GM21447 (cell line): ENCODE measurements at regions not wholly inside any gene's neighbourhood (a gene's known extent, or its start where the extent isn't known, plus 50 kb on each side); places are given as distances from the start of the nearest gene placed in this dataset.
"Not testable (repeated sequence)": the region's sequence is repeated elsewhere in the genome, so short reads cannot be mapped to it uniquely, and the experiment has no call there.

ENCODE experiments used
- ATAC-seq: cut with Tn5 transposase; IDR thresholded peaks from one replicate; pipeline ENCODE4 v1.9.1; 2021; ENCODE audit not compliant: unreplicated experiment

DNA sequence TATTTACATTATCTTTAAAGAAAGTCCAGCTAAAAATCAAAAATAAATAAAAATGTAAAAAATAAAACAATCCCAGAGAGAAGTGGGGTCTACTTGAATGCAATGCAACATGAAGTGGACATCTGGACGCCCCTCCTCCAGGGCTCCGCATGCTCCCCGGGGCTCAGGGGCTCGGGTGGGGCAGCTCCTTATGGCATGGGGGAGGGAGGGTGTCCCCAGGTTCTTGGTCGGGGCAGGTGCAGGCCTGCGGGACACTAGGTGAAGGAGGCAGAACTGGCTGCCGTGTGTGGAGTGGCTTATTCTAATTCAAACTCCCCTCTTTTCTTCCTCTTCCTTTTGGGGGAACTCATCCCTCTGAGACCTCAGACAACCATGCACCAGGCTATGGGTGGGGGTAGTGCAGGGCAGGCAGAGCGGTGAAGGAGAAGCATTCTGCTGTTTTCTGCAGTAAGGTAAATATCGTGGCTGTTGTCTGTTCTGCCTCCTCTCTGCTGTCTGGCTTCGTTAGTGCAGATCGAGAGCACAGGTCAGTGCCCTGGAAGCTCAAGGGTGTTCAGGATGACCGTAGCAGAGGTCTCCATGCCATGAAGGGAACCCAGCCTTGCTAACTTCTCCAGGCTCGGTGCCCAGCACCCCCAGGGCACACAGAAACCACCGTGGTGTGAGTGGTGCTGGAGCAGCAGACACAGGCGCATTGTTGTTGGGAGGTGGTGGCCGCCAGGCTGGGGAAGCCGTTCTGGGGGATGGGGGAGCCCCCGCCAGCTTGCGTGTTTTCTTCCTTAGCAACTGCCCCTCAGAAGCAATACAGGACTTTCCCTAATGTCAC is 82.6 kb downstream of the TTLL2 start:
- ATAC-seq: no peak

DNA sequence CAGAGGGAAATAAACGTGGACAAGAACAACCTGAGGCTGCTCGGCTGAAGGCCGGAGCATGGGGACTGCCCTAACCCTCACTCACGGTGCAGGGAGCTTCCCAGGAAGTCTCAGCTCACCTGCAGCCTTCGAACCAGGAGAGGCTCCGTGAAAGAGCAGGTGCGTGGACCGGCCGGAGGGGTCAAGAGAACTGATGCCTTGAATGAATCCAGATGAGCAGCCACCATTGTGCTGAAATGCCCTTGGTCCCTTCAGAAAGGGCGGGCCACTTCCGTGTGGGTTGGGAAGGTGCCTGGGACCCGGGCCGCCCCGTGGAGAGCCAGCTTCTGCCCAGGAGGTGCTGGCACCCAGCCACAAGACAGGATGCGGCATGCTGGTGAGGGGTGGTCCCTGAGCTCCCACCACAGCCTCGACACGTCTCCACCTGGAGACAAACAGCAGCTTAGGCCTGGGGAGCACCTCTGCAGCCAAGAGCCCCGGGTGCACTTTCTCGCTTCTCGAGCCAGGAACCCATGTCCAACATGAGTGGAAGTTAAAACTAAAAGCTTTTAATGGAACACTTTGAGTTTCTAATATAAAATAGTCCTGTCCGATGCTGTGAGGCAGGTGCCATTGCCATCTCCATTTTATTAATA is 83.5 kb downstream of the TTLL2 start:
- no peak for ATAC-seq

DNA sequence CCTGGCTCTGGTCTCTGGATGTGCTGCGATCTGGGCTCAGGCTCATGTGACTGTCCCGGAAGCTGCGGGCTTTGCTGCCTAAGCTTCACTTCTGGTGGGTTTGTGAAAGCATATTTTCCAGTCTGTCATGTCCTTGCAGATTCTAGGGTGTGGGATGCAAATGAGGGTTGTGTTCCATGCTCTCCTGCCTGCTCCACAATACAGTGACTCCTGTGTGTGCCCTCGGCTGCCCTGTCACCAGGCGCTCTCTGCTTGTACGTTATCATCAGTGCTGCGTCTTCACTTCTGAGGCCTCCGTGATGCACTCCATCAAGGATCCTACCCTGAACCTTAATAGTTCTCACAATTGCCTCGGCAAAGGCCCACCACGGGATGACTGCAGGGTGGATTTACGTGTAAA is 84.2 kb downstream of the TTLL2 start:
- ATAC-seq: no peak

DNA sequence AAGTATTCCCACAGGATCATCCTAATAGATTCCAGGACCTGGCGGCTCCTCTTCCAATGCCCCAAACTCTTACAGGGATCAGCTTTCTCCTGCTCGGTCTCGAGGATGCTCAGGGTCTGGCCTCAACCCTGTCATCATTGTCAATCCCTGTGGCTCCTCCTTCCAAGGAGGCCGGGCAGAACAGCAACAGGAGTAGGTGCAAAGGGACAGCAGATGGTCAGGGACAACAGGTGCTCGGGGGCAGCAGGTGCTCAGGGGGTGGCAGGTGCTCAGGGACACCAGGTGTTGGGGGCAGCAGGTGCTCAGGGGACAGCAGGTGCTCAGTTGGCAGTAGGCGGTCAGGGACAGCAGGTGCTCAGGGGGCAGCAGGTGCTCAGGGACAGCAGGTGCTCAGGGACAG is 84.8 kb downstream of the TTLL2 start:
- ATAC-seq: no peak

DNA sequence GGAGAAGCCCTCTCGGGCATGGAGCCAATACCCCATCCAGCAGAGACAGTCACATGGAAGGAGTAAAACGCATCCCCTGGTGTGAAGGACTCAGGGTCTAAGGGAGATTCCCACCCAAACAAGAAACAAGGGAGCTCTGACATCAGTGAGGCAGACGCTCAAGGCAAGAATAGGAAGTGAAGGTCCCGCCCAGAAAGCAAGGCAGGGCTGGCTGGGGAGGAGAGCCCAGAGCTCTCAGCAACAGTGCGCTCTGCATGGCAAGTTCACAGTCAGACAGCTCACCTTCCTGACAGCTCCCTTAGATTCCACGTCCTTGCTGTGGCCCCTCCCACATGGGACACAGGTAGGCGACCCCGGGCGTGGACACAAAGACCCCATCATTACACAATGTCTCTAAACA is 85.6 kb downstream of the TTLL2 start:
- ATAC-seq: no peak

DNA sequence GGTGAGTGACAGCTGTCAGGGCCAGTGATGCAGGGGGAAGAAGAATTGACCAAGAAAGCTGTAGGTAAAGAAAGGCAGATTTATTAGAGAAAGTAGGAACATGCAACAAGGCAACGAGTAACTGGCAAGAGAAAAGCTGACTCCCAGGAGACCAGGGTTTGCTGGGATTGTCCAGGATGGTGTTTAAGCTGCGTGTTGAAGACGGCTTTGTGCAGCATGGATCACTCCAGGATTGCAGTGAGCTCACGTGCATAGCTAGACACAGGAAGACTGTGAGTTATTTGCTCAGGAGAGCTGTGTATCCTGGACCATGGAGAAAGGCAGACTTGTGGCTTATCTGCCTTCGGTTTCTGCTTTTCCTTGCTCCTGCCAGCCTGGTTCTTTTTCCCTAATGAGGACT is 87.6 kb downstream of the TTLL2 start:
- ATAC-seq: no peak

DNA sequence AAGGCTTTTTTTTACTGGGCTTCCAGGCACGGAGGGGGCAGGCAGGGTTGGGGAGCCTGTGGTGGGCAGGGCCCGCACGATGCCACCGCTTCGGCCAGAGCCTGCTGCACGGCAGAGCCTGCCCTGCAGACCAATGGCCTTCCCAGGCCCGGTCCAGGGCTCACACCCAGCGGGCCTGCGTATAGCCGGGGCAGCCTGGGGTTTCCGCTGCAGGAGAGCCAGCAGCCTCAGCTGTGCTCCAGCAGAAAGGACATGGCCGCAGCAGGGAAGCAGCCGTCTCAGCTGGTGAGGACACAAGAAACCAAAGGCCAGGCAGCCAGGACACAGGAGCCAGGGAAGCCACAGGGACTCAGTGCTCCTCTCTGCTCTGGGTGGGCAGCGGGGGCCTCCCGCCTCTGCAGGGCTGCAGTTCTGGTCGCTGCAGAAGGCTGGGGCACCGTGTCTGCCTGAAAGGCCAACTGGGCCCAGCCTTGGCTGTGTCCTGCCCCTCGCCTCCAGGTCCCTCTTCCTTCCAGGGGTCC is 90.6 kb downstream of the TTLL2 start:
- ATAC-seq: no peak

DNA sequence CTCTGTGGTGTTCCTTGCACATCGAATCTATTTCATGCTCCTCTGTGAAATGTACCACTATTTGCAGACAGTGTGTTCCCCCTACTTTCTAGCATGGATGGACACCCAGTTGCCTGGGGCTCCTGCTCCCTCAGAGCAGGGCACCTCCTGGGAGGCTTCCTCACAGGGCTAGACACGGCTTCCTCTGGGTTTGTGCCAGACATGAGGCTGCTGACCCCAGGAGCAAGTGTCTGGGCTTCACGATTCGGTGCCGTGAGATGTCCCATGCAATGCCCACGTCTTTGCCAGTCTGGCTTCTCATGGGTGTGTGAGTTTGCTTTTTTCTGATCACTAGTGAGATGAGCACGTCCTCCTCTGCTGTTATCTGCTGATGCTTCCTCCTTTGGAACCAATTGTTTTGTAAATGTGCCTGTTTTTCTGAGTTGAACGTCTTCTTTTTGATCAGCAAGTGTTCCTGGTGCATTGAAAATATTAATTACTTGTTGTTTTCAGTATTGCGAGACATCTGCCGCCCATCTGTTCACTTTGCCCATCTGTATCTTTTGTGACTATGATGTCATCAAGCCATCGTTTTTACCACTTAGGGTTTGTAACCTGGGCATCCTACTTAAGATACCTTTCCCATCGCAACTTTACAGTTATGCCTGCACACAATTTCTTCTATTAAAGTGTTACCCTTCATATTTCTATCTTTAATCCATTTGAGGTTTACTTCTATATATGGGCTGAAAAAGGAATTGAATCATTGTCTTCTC is 92.0 kb downstream of the TTLL2 start:
- ATAC-seq: no peak

DNA sequence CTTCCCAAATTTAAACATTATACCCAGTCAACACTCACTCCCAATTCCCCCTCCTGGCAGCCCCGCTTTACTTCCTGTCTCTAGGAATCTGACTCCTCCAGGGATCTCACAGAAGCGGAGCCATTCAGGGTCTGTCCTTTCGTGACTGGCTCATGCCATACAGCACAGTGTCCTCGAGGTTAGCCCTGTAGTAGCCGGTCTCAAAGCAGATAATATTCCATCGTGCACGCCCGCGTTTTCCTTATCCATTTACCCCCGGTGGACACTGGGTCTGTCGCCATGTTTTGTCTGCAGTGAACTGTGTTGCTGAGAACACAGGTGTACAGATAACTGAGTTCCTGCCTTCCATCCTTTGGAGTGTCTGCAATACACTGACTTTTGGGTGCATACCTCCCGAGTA is 95.3 kb downstream of the TTLL2 start:
- ATAC-seq: no peak

DNA sequence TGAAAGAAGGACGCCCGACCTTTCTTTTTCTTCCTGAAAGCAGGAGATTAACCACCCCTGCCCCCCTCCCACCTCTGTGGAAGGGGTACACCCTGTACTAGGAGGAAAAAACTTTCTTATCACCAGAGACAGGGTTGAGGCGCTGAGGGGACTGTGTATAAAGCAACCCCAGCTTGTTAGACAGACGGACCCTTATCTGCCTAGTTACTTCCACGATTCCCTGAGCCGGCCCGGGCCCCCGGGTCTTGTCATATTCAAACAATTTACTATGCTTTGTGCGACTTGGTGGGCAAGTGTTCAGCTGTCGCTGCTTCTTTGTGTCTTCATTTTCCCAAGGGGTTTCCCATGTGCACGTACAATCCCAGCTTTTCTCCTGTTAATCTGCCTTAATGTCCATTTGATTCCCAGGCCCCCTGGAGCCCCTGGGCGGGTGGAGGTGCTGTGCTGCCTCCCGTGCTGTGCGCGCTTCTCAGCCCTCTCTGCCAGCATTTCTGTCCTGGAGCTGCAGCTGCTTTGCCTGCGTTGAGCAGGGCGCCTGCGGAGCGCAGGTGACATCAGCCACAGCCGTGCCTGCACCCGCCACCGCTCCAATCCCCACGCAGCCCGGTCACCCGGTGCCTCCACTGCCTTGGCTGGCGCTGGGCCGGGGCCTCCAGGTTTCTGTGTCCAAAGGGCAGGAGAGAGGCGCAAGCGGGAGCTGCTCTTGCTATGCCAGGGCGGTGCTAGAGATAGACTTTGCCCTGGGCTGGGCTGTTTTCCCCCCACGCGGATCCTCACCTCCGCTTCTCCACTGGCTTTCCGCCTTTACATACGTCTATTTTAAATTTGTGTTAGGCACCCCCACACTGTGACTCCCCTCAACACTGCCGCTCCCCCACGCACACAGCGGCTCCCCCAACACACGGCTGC is 96.2 kb downstream of the TTLL2 start:
- no peak for ATAC-seq

DNA sequence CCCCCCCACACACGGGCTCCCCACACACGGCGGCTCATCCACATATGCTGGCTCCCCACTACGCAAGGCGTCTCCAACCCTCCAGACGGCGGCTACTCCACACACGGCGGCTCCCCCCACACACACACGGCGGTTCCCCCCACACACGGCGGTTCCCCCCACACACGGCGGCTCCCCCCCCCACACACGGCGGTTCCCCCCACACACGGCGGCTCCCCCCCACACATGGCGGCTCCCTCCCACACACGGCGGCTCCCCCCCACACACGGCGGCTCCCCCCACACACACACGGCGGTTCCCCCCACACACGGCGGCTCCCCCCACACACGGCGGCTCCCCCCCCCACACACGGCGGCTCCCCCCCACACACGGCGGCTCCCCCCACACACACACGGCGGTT is 97.1 kb downstream of the TTLL2 start:
- not testable (repeated sequence) for ATAC-seq

DNA sequence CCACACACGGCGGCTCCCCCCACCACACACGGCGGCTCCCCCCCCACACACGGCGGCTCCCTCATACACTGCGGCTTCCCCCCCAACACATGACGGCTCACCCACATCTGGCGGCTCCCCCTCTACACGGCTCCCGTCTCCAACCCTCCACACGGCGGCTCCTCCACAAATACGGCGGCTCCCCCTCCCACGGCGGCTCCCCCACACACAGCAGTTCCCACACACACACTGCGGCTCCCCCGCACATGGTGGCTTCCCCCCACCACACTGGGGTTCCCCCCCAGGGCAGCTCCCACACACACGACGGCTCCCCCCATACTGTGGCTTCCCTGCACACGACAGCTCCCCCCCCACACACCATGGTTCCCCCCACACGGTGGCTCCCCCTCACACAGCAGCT is 98.0 kb downstream of the TTLL2 start:
- ATAC-seq: no peak

DNA sequence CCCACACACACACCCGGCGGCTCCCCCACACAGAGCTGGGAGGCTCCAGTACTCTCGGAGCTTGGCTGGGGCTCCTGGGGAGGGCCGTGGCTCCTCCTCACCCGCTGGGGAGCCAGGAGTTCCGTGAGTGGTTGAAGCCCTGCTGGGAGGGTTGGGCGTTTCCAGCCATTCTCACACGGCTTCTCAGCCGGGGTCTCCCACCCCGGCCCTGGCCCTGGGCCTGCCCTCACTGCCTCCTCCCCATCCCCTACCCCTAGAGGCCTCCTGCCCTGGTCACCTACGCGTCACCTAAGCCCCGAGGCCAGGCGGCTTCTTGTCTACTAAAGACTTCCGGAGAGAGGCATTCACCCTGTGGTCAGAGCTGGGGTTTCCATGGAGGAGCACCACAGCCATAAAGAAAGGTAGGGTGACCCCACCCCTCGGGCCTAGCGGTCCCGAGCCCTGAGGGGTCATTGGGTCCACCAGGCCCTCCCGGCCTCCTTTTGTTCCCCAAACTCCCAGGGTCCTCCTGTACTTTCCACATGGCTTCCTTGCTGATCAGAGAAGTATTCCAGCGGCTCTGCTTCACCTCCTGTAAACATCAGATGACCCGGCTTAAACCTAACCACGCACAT is 99.3 kb downstream of the TTLL2 start:
- no peak for ATAC-seq

DNA sequence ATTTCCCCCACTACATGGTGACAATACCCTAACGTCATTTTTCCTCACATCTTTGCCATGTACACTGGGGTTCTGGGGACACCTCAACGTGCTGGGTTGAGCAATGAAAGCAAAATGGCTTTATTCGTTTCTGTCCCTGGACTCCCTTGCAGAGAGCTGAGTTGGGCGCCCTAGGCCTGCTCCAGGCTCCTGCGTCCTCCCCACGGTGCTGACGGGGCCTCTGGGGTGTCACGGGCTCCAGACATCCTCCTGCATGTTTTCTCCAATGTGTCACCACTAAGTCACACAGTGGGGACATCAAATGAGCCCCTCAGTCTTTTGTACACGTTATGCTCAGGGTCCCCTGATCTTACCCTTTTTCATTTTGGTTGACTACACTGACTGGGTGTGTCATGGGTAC is 99.8 kb downstream of the TTLL2 start:
- no peak for ATAC-seq

DNA sequence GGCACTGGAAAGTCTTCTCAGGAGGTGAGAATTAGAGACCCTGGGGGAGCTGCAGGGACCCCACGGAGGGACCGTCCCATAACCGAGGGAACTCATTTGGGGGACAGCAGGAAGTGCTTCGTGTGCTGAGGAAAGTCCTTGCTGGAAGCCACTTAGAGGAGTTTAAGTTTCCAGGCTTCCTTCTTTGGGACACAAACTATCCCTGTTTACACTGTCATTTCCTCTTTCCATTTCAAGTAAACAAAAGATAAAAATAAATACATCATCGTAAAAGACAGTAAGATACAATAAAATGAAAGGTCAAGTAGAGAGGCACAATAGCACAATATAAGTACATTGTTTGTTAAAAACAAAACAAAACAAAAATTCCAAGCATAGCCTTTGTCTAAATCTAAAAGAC is 101.2 kb downstream of the TTLL2 start:
- no peak for ATAC-seq

DNA sequence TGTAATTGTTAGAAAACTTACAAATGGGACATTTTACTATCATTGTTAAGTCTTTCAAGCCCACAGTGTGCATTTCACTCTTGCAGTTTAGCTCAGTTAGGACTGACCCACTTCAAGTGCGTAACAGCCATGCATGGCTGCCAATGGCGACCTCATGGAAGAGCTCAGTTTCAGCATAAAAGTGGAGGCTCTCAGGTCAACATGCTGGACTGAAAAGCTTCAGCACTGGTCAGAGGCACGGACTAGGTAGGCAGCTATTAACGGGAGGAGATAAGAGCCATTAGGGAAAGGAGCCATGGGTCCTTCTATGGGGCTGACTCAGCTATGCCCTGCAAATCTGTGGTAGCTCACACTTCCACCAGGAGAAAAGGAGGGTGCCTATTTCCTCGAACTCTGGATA is 101.8 kb downstream of the TTLL2 start:
- no peak for ATAC-seq

DNA sequence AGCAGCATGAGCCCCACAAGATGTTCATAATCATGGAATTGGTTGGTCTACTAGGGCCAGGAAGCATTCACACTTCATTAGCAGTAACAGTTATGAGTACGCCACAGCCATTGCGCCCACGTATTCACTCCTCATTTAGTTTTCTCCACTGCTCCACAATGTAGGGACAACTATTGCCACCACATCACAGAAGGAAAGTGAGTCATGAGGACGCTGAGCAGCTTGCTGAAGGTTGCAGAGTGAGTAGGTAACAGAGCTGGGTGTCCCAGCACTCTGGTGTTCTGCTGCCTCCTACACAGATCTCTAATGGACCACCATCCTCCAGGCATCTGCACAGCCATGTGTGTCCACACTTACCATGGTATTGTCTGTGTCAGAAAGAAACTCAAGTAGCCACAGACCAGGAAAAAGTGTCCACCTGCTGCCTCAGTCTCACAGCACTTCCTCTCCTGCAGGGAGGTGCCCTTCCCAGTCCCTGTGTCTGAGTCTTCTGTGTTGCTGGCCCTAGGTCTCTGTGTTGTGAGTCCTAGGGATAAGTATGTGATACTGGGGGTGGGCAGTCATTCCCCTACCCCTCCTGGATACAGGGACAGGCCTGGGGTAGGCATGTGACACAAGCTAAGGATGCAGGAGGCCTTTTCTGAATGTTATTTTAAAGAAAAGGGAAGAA is 103.9 kb downstream of the TTLL2 start:
- ATAC-seq: no peak

DNA sequence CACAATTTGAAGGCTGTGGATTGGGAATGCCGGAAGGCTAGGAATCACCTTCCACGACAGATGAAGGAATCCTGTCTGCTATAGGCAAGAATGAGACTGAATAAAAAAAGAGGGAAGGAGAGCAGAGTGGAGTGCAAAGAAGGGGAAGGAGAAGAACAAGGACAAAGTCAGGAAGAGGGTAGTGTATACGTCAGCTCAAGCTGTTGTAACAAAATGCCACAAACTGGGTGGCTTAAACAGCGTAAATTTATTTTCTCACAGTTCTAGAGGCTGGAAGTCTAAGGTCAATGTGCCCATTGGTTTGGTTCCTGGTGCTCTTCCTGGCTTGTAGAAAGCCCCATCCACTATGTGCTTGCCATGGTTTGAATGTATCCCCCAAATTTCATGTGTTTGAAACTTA is 104.5 kb downstream of the TTLL2 start:
- no peak for ATAC-seq

DNA sequence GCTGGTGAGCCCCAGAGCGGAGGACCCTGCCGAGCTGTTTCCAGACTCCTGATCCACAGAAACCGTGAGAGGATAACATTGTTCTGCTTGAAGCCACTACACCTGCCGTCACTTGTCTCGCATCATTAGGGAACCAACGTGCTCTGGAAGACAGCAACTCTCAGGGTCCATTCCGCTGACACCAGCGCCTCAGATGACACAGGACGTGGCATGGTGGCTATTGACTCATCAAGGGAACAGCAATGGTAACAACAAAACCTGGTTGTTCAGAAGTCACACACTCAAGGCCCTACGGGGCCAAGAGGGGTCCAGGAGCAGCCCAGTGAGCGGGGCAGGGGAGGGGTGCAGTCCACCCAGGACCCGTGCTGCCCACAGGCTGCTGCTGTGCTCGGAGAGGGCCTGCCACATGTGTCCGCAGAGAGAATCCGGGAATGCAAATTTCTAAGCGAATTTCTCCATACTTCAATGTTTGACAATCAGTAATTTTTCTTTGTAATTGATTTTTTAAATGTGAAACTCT is 110.4 kb downstream of the TTLL2 start:
- ATAC-seq: no peak
